Keratinocyte (primary cell): ENCODE measurements at regions not wholly inside any gene's neighbourhood (a gene's known extent, or its start where the extent isn't known, plus 50 kb on each side); places are given as distances from the start of the nearest gene placed in this dataset.

Experiments used
- DNase-seq: peaks from one replicate; pipeline ENCODE4 v3.0.0-alpha.2; 2011; ENCODE audit warnings: low read depth, missing footprints, low spot score
- FAIRE-seq: peaks from 2 replicates; lab custom pipeline; 2011; peaks lifted over from hg19 to GRCh38; lab: Jason Lieb, UNC
- H2AFZ ChIP-seq: 2 replicates; pipeline ENCODE4 v1.6.0; 2012; ENCODE audit warnings: low read length, control low read depth, inconsistent platforms; ENCODE audit not compliant: control insufficient read depth
- H3K27ac ChIP-seq: 2 replicates; pipeline ENCODE4 v1.5.1; 2011; ENCODE audit warnings: low read length; ENCODE audit not compliant: control insufficient read depth, insufficient read depth
- H3K27me3 ChIP-seq: 3 replicates; pipeline ENCODE4 v1.6.0; 2011; ENCODE audit warnings: low read length; ENCODE audit not compliant: control insufficient read depth, insufficient read depth; ENCODE audit errors: extremely low read depth
- H3K36me3 ChIP-seq, 2 experiments: 2 replicates in 1 of 2; 3 replicates in 1 of 2; pipeline ENCODE4 v1.5.1; 2011; ENCODE audit warnings: low read length in 2 of 2, mild to moderate bottlenecking in 1 of 2; ENCODE audit not compliant: control insufficient read depth in 2 of 2, insufficient read depth in 2 of 2; ENCODE audit errors: extremely low read depth in 1 of 2
- H3K4me1 ChIP-seq: 3 replicates; pipeline ENCODE4 v1.5.1; 2011; ENCODE audit warnings: low read length; ENCODE audit not compliant: control insufficient read depth, insufficient read depth; ENCODE audit errors: extremely low read depth
- H3K4me2 ChIP-seq: 3 replicates; pipeline ENCODE4 v1.6.0; 2011; ENCODE audit warnings: low read depth, low read length; ENCODE audit not compliant: control insufficient read depth, insufficient read depth; ENCODE audit errors: extremely low read depth
- H3K4me3 ChIP-seq, 3 experiments: fragments of 200-600 bp in 1 of 3; sonication (generic) in 1 of 3; 2 replicates in 2 of 3; 3 replicates in 1 of 3; pipeline ENCODE4 v1.5.1; 2011 to 2016; ENCODE audit warnings: low read length in 3 of 3, mild to moderate bottlenecking in 3 of 3, control low read depth in 2 of 3, inconsistent platforms in 1 of 3, low read depth in 1 of 3, mixed read lengths in 1 of 3, mixed run types in 1 of 3, moderate library complexity in 1 of 3; ENCODE audit not compliant: control insufficient read depth in 2 of 3, insufficient read depth in 2 of 3; ENCODE audit errors: extremely low read depth in 1 of 3
- H3K79me2 ChIP-seq: 2 replicates; pipeline ENCODE4 v1.6.0; 2012; ENCODE audit warnings: low read length; ENCODE audit not compliant: control insufficient read depth, insufficient read depth
- H3K9ac ChIP-seq: 3 replicates; pipeline ENCODE4 v1.6.0; 2011; ENCODE audit warnings: low read length; ENCODE audit not compliant: control insufficient read depth, insufficient read depth; ENCODE audit errors: extremely low read depth
- H3K9me1 ChIP-seq: 3 replicates; pipeline ENCODE4 v1.6.0; 2011; ENCODE audit warnings: low read length; ENCODE audit not compliant: control insufficient read depth, insufficient read depth; ENCODE audit errors: extremely low read depth
- H3K9me3 ChIP-seq: 2 replicates; pipeline ENCODE4 v1.5.1; 2012; ENCODE audit warnings: low read depth, low read length; ENCODE audit not compliant: control insufficient read depth
- H4K20me1 ChIP-seq: 3 replicates; pipeline ENCODE4 v1.6.0; 2011; ENCODE audit warnings: low read length; ENCODE audit not compliant: control insufficient read depth, insufficient read depth; ENCODE audit errors: extremely low read depth
- CTCF ChIP-seq, 3 experiments: IDR thresholded peaks in 1 of 3; conservative IDR thresholded peaks in 1 of 3; optimal IDR thresholded peaks in 1 of 3; 2 replicates in 2 of 3; 3 replicates in 1 of 3; pipeline versions ENCODE3 to v1.5.1; 2011; ENCODE audit warnings: low read length in 3 of 3, mild to moderate bottlenecking in 3 of 3, moderate library complexity in 2 of 3, control low read depth in 1 of 3, inconsistent platforms in 1 of 3; ENCODE audit not compliant: insufficient read depth in 2 of 3; ENCODE audit errors: extremely low read depth in 1 of 3
- EZH2 ChIP-seq: IDR thresholded peaks from one replicate; pipeline ENCODE4 v1.6.1; 2012; ENCODE audit warnings: inconsistent platforms, mild to moderate bottlenecking, low read length, moderate library complexity
- dilution Hi-C: fragments of 300-500 bp; cut with MboI; formaldehyde crosslinking; loops from one replicate; pipeline ENCODE4 v1.7.0; 2020; ENCODE audit warnings: low sequenced_read_pairs; ENCODE audit not compliant: extremely low pct_ligation_motif_present

- no peak for FAIRE-seq
- Histone ChIP-seq H3K79me2 (no peaks in the 10 kb centered on the region), H3K9me1 (no peaks in the 10 kb centered on the region), H2AFZ (no peak overlapping the region), H3K9ac (no peak overlapping the region), H3K4me3 (no peak overlapping the region), H3K9me3 (no peaks in the 10 kb centered on the region), H3K4me1 (no peaks in the 10 kb centered on the region), H3K27ac (no peak overlapping the region), H3K27me3 (no peaks in the 10 kb centered on the region), H3K4me2 (no peak overlapping the region), H3K36me3 (no peaks in the 10 kb centered on the region), H4K20me1 (no peaks in the 10 kb centered on the region)
- dilution Hi-C loops = no loop called here
- TF ChIP-seq EZH2 (no peak), CTCF (optimal IDR thresholded peaks at IDR 0.05 in 1 of 3, IDR thresholded peaks at IDR 0.05 in 1 of 3, conservative IDR thresholded peaks at IDR 0.05 in 1 of 3; ENCODE audit: extremely low read depth in 1 of 3, insufficient read depth in 2 of 3, low read length in 3 of 3) (no peak)
- no peak for DNase-seq
Measured at GRCh38 chr13:78485803-78486202, 117.5 kb downstream of the POU4F1 start.

- Histone ChIP-seq H3K79me2 (no peaks in the 10 kb centered on the region), H3K4me1 (no peaks in the 10 kb centered on the region), H3K36me3 (no peaks in the 10 kb centered on the region), H3K9me3 (no peaks in the 10 kb centered on the region), H3K9ac (no peak overlapping the region), H3K27ac (no peak overlapping the region), H2AFZ (no peak overlapping the region), H3K4me3 (no peak overlapping the region), H3K4me2 (no peak overlapping the region), H4K20me1 (no peaks in the 10 kb centered on the region), H3K27me3 (no peaks in the 10 kb centered on the region), H3K9me1 (no peaks in the 10 kb centered on the region)
- DNase-seq = no peak
- dilution Hi-C loops = no loop called here
- no peak for FAIRE-seq
- TF ChIP-seq EZH2 (no peak), CTCF (optimal IDR thresholded peaks at IDR 0.05 in 1 of 3, IDR thresholded peaks at IDR 0.05 in 1 of 3, conservative IDR thresholded peaks at IDR 0.05 in 1 of 3; ENCODE audit: extremely low read depth in 1 of 3, insufficient read depth in 2 of 3, low read length in 3 of 3) (no peak)
Measured at GRCh38 chr13:78478183-78478582, 125.2 kb downstream of the POU4F1 start.
